ENCODE measurements at regions not wholly inside any gene's neighbourhood (a gene's known extent, or its start where the extent isn't known, plus 50 kb on each side); places are given as distances from the start of the nearest gene placed in this dataset.
"Not testable (repeated sequence)": the region's sequence is repeated elsewhere in the genome, so short reads cannot be mapped to it uniquely, and the experiment has no call there.

GRCh38 chr1:102661481-102661880, 446.8 kb downstream of the COL11A1 start:
- no peak for DNase-seq (ENCODE audit: low spot score)

GRCh38 chr1:102659876-102660483, 448.3 kb downstream of the COL11A1 start:
- not testable (repeated sequence) for DNase-seq (ENCODE audit: low spot score)

- no peak for DNase-seq (ENCODE audit: low spot score)
Measured at GRCh38 chr1:102655034-102655433, 453.3 kb downstream of the COL11A1 start.

- DNase-seq (ENCODE audit: low spot score) = no peak
Measured at GRCh38 chr1:102640872-102641271, 467.4 kb downstream of the COL11A1 start.

- DNase-seq (ENCODE audit: low spot score) = no peak
Measured at GRCh38 chr1:102640312-102640711, 468.0 kb downstream of the COL11A1 start.

- DNase-seq (ENCODE audit: low spot score) = no peak
Measured at GRCh38 chr1:102631691-102632090, 476.6 kb downstream of the COL11A1 start.

GRCh38 chr1:102630041-102630440, 478.3 kb downstream of the COL11A1 start:
- no peak for DNase-seq (ENCODE audit: low spot score)

GRCh38 chr1:102628109-102628613, 480.2 kb downstream of the COL11A1 start:
- DNase-seq (ENCODE audit: low spot score) = peak; percentile 44

- DNase-seq (ENCODE audit: low spot score) = no peak
Measured at GRCh38 chr1:102627145-102627544, 481.2 kb downstream of the COL11A1 start.

GRCh38 chr1:102615896-102616295, 492.4 kb downstream of the COL11A1 start:
- DNase-seq (ENCODE audit: low spot score) = no peak

- no peak for DNase-seq (ENCODE audit: low spot score)
Measured at GRCh38 chr1:102595106-102595505, 513.2 kb downstream of the COL11A1 start.

GRCh38 chr1:102593276-102593675, 515.0 kb downstream of the COL11A1 start:
- DNase-seq (ENCODE audit: low spot score) = no peak

- no peak for DNase-seq (ENCODE audit: low spot score)
Measured at GRCh38 chr1:102588536-102588935, 519.8 kb downstream of the COL11A1 start.

- no peak for DNase-seq (ENCODE audit: low spot score)
Measured at GRCh38 chr1:102586022-102586421, 522.3 kb downstream of the COL11A1 start.

- no peak for DNase-seq (ENCODE audit: low spot score)
Measured at GRCh38 chr1:102580806-102581205, 527.5 kb downstream of the COL11A1 start.

GRCh38 chr1:102578804-102579203, 529.5 kb downstream of the COL11A1 start:
- DNase-seq (ENCODE audit: low spot score) = no peak

- no peak for DNase-seq (ENCODE audit: low spot score)
Measured at GRCh38 chr1:102572637-102573036, 535.7 kb downstream of the COL11A1 start.

- DNase-seq (ENCODE audit: low spot score) = no peak
Measured at GRCh38 chr1:102566182-102566581, 542.1 kb downstream of the COL11A1 start.

GRCh38 chr1:102562380-102562779, 545.9 kb downstream of the COL11A1 start:
- no peak for DNase-seq (ENCODE audit: low spot score)

- no peak for DNase-seq (ENCODE audit: low spot score)
Measured at GRCh38 chr1:102550729-102551384, 554.1 kb upstream of the OLFM3 start.

- no peak for DNase-seq (ENCODE audit: low spot score)
Measured at GRCh38 chr1:102546251-102546650, 549.5 kb upstream of the OLFM3 start.

GRCh38 chr1:102535829-102536505, 539.2 kb upstream of the OLFM3 start:
- DNase-seq (ENCODE audit: low spot score) = no peak

GRCh38 chr1:102531036-102531435, 534.3 kb upstream of the OLFM3 start:
- DNase-seq (ENCODE audit: low spot score) = no peak
